ENCODE measurements at regions not wholly inside any gene's neighbourhood (a gene's known extent, or its start where the extent isn't known, plus 50 kb on each side); places are given as distances from the start of the nearest gene placed in this dataset.

DNA sequence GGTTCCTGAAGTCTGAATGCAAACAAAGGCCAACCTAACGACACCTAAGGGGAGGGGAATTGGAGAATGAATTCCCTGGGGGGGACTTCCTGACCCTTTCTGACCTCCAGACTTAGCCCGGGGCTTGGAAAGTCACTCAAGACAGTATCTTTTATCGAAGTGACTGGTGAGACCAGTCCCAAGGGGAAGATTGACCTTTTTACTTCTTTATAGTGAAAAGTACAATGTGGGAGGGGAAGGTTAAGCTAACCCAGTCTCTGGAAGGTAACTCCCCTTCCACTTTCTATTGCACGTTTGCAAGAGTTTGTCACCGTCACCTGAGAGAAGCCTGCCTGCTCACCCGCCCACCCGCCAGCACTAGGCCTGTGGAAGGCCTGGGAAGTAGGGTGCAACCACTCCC is 111.9 kb downstream of the EFNB2 start:
- Histone ChIP-seq H2AFZ (ENCODE audit: low read depth) (no peak overlapping the region), H3K79me2 (ENCODE audit: insufficient read depth, low read depth) (no peaks in the 10 kb centered on the region)

DNA sequence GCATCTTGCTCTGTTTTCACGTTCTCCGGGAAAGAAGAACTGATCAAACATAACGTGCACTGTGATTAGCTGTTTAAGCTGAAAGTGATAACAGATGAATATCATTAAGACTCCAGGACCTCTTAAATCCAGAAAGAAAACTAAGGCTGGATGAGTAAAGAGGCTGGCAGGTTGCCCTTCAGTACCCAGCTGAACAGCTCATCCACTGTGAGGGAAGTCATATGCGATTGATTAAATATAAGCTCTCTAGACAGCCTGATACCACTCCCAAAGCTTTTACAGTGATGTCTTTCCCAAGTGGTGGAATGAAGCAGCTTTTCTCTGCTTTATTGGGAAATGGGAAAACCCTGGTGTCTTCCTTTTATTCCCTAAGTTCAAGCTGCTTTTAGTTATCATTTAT is 116.9 kb downstream of the EFNB2 start:
- TF ChIP-seq, protein P1, sequence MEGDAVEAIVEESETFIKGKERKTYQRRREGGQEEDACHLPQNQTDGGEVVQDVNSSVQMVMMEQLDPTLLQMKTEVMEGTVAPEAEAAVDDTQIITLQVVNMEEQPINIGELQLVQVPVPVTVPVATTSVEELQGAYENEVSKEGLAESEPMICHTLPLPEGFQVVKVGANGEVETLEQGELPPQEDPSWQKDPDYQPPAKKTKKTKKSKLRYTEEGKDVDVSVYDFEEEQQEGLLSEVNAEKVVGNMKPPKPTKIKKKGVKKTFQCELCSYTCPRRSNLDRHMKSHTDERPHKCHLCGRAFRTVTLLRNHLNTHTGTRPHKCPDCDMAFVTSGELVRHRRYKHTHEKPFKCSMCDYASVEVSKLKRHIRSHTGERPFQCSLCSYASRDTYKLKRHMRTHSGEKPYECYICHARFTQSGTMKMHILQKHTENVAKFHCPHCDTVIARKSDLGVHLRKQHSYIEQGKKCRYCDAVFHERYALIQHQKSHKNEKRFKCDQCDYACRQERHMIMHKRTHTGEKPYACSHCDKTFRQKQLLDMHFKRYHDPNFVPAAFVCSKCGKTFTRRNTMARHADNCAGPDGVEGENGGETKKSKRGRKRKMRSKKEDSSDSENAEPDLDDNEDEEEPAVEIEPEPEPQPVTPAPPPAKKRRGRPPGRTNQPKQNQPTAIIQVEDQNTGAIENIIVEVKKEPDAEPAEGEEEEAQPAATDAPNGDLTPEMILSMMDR (conservative IDR thresholded peaks at IDR 0.05; ENCODE audit: low read depth, low read length) = no peak
- H3K27me3 ChIP-seq (ENCODE audit: insufficient read depth, low read depth) = no peaks in the 10 kb centered on the region
- no peak overlapping the region for H2AFZ ChIP-seq (ENCODE audit: low read depth)
- H3K79me2 ChIP-seq (ENCODE audit: insufficient read depth, low read depth) = no peaks in the 10 kb centered on the region
- no peaks in the 10 kb centered on the region for H4K20me1 ChIP-seq (ENCODE audit: insufficient read depth)
- no peak overlapping the region for H3K4me2 ChIP-seq
- no peak overlapping the region for H3K9ac ChIP-seq
- no peaks in the 10 kb centered on the region for H3K36me3 ChIP-seq (ENCODE audit: insufficient read depth)
- H3K4me3 ChIP-seq (IDR thresholded peaks at IDR 0.05; ENCODE audit: insufficient read depth, low read depth, low read length) = no peak overlapping the region
- no peak overlapping the region for H3K27ac ChIP-seq
- no peaks in the 10 kb centered on the region for H3K4me1 ChIP-seq (ENCODE audit: low read depth, poor library complexity, severe bottlenecking)

More for the DNA sequence above, 111.9 kb downstream of the EFNB2 start:
- H4K20me1 ChIP-seq (ENCODE audit: insufficient read depth) = no peaks in the 10 kb centered on the region
- no peak overlapping the region for H3K4me2 ChIP-seq
- no peak overlapping the region for H3K27ac ChIP-seq
- no peaks in the 10 kb centered on the region for H3K36me3 ChIP-seq (ENCODE audit: insufficient read depth)
- TF ChIP-seq, protein P1 (conservative IDR thresholded peaks at IDR 0.05; ENCODE audit: low read depth, low read length) = no peak
- no peak overlapping the region for H3K4me3 ChIP-seq (IDR thresholded peaks at IDR 0.05; ENCODE audit: insufficient read depth, low read depth, low read length)
- no peaks in the 10 kb centered on the region for H3K4me1 ChIP-seq (ENCODE audit: low read depth, poor library complexity, severe bottlenecking)
- H3K27me3 ChIP-seq (ENCODE audit: insufficient read depth, low read depth) = no peaks in the 10 kb centered on the region
- H3K9ac ChIP-seq = no peak overlapping the region

DNA sequence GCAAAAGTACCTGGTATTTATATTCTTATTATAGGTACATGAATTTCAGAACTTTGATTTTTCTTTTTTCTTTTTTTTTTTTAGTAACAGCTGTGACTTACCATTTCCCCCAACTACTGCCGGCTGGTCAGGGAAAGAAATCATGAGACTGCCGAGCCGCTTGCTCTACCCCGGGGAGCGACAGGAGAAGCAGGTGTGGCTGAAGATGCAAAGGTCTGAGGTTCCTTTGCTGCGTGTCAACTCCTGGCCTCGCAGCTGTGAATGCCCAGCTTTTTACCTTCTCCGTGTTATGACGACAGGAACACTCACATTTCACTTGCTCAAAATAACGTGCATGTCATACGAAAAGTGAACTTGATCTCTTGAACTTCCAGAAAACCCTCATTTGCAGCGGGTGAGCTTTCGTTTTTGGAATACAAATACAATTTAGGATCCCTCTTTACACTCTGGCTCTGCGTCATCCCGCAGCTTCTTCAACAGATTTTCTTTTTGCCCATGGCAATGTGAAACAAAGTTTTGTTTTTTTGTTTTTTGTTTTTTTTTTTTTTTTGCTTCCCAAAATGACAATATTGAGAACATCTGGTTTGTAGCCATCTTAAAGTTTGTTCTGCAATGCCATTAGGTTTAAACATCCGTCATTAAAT is 117.9 kb downstream of the EFNB2 start:
- no peaks in the 10 kb centered on the region for H3K79me2 ChIP-seq (ENCODE audit: insufficient read depth, low read depth)
- no peaks in the 10 kb centered on the region for H3K36me3 ChIP-seq (ENCODE audit: insufficient read depth)

DNA sequence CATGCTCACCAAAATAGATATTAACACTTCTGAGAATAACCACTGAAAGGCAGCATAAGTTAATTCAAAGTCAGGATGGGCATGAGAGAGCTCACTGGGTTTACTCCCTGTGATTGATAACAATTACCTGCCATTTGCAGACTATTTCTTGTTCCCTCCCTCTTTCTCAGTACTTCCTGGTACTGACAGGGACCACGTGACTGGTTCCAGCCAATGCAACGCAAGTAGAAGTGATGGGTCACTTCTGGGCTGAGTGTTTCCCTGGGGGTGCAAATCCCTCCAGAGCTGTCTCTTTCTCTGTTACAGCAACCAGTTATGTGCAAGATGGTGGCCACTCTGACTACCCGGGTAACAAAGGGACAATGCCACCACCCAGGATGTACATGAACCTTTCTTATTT is 118.8 kb downstream of the EFNB2 start:
- TF ChIP-seq, protein P1 (conservative IDR thresholded peaks at IDR 0.05; ENCODE audit: low read depth, low read length) = no peak
- Histone ChIP-seq H3K36me3 (ENCODE audit: insufficient read depth) (no peaks in the 10 kb centered on the region), H3K79me2 (ENCODE audit: insufficient read depth, low read depth) (no peaks in the 10 kb centered on the region), H3K4me1 (ENCODE audit: low read depth, poor library complexity, severe bottlenecking) (no peaks in the 10 kb centered on the region), H3K4me3 (IDR thresholded peaks at IDR 0.05; ENCODE audit: insufficient read depth, low read depth, low read length) (no peak overlapping the region), H4K20me1 (ENCODE audit: insufficient read depth) (no peaks in the 10 kb centered on the region), H3K27ac (no peak overlapping the region), H2AFZ (ENCODE audit: low read depth) (no peak overlapping the region), H3K27me3 (ENCODE audit: insufficient read depth, low read depth) (no peaks in the 10 kb centered on the region), H3K4me2 (no peak overlapping the region), H3K9ac (no peak overlapping the region)

More for the DNA sequence above, 117.9 kb downstream of the EFNB2 start:
- no peaks in the 10 kb centered on the region for H3K27me3 ChIP-seq (ENCODE audit: insufficient read depth, low read depth)
- no peak overlapping the region for H3K4me2 ChIP-seq
- no peak overlapping the region for H3K4me3 ChIP-seq (IDR thresholded peaks at IDR 0.05; ENCODE audit: insufficient read depth, low read depth, low read length)
- H3K4me1 ChIP-seq (ENCODE audit: low read depth, poor library complexity, severe bottlenecking) = no peaks in the 10 kb centered on the region
- no peak overlapping the region for H3K27ac ChIP-seq
- no peak overlapping the region for H2AFZ ChIP-seq (ENCODE audit: low read depth)
- H3K9ac ChIP-seq = no peak overlapping the region
- no peaks in the 10 kb centered on the region for H4K20me1 ChIP-seq (ENCODE audit: insufficient read depth)
- TF ChIP-seq, protein P1 (conservative IDR thresholded peaks at IDR 0.05; ENCODE audit: low read depth, low read length) = no peak

Measured in KMS-11 (cell line).